ENCODE measurements at regions not wholly inside any gene's neighbourhood (a gene's known extent, or its start where the extent isn't known, plus 50 kb on each side); places are given as distances from the start of the nearest gene placed in this dataset.

DNA sequence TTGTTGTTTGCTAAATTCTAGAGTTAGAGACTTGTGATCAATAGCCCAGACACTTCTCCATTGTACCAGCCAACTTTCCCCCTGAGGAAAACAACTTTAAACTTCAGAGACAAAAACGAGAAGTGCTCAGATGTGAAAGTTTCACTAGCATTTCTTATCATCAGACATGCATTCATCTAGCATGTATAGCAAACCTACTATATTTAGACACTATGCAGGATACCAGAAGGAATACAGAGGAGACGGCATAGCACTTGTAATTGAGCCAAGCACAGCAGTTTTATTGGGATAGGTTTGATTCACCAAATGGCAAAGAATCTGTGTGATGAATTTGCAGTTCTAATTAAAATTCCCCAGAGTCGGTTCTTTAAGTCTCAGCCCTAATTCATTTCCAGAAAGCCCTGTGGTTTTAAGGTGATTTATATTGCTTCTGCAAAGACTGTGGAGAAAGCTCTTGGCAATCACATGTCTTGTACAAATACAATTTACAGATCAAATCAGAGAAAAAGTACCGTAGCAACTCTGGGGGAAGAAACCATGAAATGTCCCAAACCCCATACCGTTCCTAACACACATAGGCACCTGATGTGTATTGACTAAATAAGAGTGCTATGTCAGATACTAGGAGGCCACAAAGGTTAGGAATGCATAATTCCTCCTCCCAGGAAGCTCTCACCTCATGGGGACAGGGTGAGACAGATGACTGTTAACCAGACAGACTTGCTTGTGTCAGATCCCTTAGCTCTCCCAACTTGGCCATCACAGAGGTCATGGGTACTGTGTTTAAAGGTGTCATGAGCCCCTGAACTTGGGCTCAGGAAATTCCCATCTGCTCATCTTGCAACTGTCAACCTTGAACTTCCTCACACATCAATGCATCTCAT, 69.6 kb upstream of the KRAS start (continued):
- TF ChIP-seq, protein P1, sequence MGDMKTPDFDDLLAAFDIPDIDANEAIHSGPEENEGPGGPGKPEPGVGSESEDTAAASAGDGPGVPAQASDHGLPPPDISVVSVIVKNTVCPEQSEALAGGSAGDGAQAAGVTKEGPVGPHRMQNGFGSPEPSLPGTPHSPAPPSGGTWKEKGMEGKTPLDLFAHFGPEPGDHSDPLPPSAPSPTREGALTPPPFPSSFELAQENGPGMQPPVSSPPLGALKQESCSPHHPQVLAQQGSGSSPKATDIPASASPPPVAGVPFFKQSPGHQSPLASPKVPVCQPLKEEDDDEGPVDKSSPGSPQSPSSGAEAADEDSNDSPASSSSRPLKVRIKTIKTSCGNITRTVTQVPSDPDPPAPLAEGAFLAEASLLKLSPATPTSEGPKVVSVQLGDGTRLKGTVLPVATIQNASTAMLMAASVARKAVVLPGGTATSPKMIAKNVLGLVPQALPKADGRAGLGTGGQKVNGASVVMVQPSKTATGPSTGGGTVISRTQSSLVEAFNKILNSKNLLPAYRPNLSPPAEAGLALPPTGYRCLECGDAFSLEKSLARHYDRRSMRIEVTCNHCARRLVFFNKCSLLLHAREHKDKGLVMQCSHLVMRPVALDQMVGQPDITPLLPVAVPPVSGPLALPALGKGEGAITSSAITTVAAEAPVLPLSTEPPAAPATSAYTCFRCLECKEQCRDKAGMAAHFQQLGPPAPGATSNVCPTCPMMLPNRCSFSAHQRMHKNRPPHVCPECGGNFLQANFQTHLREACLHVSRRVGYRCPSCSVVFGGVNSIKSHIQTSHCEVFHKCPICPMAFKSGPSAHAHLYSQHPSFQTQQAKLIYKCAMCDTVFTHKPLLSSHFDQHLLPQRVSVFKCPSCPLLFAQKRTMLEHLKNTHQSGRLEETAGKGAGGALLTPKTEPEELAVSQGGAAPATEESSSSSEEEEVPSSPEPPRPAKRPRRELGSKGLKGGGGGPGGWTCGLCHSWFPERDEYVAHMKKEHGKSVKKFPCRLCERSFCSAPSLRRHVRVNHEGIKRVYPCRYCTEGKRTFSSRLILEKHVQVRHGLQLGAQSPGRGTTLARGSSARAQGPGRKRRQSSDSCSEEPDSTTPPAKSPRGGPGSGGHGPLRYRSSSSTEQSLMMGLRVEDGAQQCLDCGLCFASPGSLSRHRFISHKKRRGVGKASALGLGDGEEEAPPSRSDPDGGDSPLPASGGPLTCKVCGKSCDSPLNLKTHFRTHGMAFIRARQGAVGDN (IDR thresholded peaks at IDR 0.05): peak; percentile 61; the same call in 1 of the 2 replicates
- TF ChIP-seq, protein P2, sequence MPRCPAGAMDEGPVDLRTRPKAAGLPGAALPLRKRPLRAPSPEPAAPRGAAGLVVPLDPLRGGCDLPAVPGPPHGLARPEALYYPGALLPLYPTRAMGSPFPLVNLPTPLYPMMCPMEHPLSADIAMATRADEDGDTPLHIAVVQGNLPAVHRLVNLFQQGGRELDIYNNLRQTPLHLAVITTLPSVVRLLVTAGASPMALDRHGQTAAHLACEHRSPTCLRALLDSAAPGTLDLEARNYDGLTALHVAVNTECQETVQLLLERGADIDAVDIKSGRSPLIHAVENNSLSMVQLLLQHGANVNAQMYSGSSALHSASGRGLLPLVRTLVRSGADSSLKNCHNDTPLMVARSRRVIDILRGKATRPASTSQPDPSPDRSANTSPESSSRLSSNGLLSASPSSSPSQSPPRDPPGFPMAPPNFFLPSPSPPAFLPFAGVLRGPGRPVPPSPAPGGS (IDR thresholded peaks at IDR 0.05; ENCODE audit: borderline replicate concordance, insufficient read depth, low read depth, low read length, poor library complexity, severe bottlenecking): peak; percentile 45
- TF ChIP-seq RB1 (IDR thresholded peaks at IDR 0.05; ENCODE audit: borderline replicate concordance) (no peak), SMAD1 (IDR thresholded peaks at IDR 0.05; ENCODE audit: low read depth, partially characterized antibody) (peak; percentile 26), NBN (IDR thresholded peaks at IDR 0.05) (peak; percentile 75), DPF2 (IDR thresholded peaks at IDR 0.05) (peak; percentile 99), ETV6 (conservative IDR thresholded peaks at IDR 0.05 in 1 of 2, IDR thresholded peaks at IDR 0.05 in 1 of 2; ENCODE audit: borderline replicate concordance in 1 of 2, low read depth in 1 of 2) (0 out of 4 replicates have a peak, but pooled peaks of 1 of the 2 experiments have one; percentile 18), PAX8 (IDR thresholded peaks at IDR 0.05) (peak; percentile 20; the same call in 1 of the 2 replicates), NFIC (IDR thresholded peaks at IDR 0.05; ENCODE audit: low read depth, low read length) (peak; percentile 96), MTA2 (IDR thresholded peaks at IDR 0.05; ENCODE audit: low read depth) (peak; percentile 97), IRF4 (IDR thresholded peaks at IDR 0.05; ENCODE audit: low read depth, low read length) (peak; percentile 86), BACH1 (IDR thresholded peaks at IDR 0.05; ENCODE audit: borderline replicate concordance) (peak; percentile 68; the same call in 1 of the 2 replicates), IKZF2 (IDR thresholded peaks at IDR 0.05) (peak; percentile 92 to 94), FOXM1 (IDR thresholded peaks at IDR 0.05; ENCODE audit: low read depth, low read length) (0 out of 2 replicates have a peak, but pooled peaks have one; percentile 54), TCF12 (IDR thresholded peaks at IDR 0.05; ENCODE audit: low read depth, low read length) (no peak)
- TF ChIP-seq, protein P3, sequence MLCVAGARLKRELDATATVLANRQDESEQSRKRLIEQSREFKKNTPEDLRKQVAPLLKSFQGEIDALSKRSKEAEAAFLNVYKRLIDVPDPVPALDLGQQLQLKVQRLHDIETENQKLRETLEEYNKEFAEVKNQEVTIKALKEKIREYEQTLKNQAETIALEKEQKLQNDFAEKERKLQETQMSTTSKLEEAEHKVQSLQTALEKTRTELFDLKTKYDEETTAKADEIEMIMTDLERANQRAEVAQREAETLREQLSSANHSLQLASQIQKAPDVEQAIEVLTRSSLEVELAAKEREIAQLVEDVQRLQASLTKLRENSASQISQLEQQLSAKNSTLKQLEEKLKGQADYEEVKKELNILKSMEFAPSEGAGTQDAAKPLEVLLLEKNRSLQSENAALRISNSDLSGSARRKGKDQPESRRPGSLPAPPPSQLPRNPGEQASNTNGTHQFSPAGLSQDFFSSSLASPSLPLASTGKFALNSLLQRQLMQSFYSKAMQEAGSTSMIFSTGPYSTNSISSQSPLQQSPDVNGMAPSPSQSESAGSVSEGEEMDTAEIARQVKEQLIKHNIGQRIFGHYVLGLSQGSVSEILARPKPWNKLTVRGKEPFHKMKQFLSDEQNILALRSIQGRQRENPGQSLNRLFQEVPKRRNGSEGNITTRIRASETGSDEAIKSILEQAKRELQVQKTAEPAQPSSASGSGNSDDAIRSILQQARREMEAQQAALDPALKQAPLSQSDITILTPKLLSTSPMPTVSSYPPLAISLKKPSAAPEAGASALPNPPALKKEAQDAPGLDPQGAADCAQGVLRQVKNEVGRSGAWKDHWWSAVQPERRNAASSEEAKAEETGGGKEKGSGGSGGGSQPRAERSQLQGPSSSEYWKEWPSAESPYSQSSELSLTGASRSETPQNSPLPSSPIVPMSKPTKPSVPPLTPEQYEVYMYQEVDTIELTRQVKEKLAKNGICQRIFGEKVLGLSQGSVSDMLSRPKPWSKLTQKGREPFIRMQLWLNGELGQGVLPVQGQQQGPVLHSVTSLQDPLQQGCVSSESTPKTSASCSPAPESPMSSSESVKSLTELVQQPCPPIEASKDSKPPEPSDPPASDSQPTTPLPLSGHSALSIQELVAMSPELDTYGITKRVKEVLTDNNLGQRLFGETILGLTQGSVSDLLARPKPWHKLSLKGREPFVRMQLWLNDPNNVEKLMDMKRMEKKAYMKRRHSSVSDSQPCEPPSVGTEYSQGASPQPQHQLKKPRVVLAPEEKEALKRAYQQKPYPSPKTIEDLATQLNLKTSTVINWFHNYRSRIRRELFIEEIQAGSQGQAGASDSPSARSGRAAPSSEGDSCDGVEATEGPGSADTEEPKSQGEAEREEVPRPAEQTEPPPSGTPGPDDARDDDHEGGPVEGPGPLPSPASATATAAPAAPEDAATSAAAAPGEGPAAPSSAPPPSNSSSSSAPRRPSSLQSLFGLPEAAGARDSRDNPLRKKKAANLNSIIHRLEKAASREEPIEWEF (IDR thresholded peaks at IDR 0.05; ENCODE audit: insufficient replicate concordance, low read depth, low read length): peak; percentile 93
- TF ChIP-seq, protein P4, sequence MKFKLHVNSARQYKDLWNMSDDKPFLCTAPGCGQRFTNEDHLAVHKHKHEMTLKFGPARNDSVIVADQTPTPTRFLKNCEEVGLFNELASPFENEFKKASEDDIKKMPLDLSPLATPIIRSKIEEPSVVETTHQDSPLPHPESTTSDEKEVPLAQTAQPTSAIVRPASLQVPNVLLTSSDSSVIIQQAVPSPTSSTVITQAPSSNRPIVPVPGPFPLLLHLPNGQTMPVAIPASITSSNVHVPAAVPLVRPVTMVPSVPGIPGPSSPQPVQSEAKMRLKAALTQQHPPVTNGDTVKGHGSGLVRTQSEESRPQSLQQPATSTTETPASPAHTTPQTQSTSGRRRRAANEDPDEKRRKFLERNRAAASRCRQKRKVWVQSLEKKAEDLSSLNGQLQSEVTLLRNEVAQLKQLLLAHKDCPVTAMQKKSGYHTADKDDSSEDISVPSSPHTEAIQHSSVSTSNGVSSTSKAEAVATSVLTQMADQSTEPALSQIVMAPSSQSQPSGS (IDR thresholded peaks at IDR 0.05; ENCODE audit: low read length): peak; percentile 84
